HG03280 (cell line): ENCODE measurements at regions not wholly inside any gene's neighbourhood (a gene's known extent, or its start where the extent isn't known, plus 50 kb on each side); places are given as distances from the start of the nearest gene placed in this dataset.
A peak's percentile ranks its signal among the peaks of the same experiment; 100 is the strongest.

Experiments
- ATAC-seq: cut with Tn5 transposase; IDR thresholded peaks from one replicate; pipeline ENCODE4 v1.9.1; 2021; ENCODE audit warnings: mild to moderate bottlenecking, moderate library complexity; ENCODE audit not compliant: unreplicated experiment

- no peak for ATAC-seq
Measured at GRCh38 chr2:156165742-156166141, 166.8 kb downstream of the NR4A2 start.

GRCh38 chr2:156164091-156164720 lies 168.3 kb downstream of the NR4A2 start:
- ATAC-seq = no peak

GRCh38 chr2:156158808-156159207 lies 173.7 kb downstream of the NR4A2 start:
- no peak for ATAC-seq

GRCh38 chr2:156157670-156158069 lies 174.9 kb downstream of the NR4A2 start:
- no peak for ATAC-seq

DNA sequence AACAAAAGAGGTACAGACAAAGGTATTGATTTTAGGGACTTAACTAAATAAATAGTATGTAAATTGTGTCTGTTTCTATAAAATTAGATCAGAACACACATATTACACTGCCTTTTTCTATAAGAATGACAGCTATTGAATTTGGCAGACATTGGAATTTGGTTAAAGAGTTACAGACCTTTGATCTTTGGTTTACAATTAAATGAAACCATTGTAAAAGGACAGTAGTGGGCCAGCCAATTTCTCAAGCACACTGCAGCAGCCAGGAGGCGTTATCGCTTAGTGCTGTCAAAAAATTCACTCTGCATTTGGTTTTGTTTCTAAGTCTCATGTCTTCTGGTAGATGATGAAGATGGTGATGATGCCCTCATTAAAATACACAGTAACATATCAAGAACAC lies 175.9 kb downstream of the NR4A2 start:
- ATAC-seq = no peak

DNA sequence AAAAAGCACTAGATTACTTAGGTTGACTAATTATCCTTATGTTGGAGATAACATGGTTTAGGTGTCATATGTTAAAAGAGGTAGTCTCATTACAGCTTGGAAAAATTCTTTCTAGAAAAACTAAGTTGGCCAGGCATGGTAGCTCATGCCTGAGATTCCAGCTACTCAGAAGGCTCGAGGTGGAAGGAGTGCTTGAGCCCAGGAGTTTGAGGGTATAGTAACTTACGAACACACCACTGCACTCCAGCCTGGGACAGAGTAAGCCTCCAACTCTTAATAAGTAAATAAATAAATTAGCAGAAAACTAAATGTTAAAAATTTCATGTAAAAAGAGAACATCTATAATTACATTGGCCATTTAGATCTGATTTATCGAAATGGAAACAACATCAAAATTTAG lies 177.2 kb downstream of the NR4A2 start:
- no peak for ATAC-seq

DNA sequence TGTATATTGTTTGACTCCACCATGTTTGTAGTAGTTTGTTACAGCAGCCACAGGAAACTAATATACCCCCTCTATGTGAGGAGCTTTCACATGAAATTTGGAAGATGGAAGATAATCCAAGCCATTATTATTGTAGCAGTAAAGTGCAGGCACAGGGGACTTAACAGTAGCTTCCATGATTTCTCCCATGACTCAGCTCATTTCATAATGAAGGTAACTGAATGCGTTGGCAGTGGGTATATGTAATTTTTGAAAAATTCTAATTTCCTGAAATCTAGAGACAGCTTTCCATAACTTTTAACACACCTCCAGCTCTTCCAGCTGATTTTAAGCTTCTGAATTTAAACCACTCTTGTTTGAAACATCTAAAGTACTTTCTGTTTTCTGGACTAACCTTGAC lies 181.2 kb downstream of the NR4A2 start:
- no peak for ATAC-seq

DNA sequence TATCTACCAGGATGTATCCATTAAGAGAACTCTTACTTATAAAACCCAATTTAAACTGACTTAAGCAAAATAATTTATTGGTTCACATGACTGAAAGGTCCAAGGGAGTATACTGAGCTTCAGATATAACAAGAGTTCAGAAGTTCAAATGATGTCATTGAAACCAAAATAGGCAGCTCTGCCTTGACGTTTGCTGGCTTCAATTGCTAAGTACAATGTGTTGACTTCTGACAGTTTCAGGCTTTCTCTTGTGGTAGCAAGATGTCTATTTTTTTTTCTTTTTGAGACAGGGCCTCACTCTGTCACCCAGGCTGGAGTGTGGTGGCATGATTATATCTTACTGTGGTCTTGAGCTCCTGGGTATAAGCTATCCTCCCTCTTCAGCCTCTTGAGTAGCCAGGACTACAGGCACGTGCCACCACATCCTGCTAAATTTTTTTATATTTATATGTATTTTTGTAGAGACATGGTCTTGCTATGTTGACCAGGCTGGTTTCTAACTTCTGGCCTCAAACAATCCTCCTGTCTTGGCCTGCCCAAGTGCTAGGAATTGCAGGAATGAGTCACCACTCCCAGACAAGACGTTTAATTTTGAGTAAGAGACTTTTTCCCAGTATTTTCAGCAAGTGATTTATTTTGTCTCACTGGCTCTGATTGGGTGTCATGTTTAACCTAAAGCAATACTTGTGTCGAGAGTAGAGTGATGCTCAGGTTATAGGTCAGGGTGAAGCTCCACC lies 184.8 kb downstream of the NR4A2 start:
- ATAC-seq = peak; percentile 98

DNA sequence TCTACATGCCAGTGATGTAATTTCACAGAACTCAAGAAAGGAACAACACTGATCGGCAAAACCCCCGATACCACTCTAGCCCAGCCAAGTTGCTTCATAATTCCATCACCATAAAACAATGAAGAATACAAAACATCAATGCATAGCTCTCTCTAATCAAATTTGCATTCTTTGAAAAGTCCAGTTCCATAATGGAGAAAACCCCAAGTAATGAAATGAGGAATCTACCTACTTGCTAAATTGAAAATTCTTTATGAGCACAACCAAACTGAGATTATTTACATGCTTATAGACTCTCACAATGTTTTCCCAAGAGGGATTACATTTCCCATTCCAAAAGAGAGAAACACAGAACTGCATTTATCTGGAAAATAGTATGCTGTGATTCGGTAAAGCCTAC lies 186.5 kb downstream of the NR4A2 start:
- ATAC-seq = no peak

GRCh38 chr2:156145469-156145868 lies 187.1 kb downstream of the NR4A2 start:
- ATAC-seq = no peak

GRCh38 chr2:156136566-156136965 lies 196.0 kb downstream of the NR4A2 start:
- no peak for ATAC-seq

- ATAC-seq = no peak
Measured at GRCh38 chr2:156134887-156135286, 197.6 kb downstream of the NR4A2 start.

GRCh38 chr2:156132941-156133340 lies 199.6 kb downstream of the NR4A2 start:
- no peak for ATAC-seq

DNA sequence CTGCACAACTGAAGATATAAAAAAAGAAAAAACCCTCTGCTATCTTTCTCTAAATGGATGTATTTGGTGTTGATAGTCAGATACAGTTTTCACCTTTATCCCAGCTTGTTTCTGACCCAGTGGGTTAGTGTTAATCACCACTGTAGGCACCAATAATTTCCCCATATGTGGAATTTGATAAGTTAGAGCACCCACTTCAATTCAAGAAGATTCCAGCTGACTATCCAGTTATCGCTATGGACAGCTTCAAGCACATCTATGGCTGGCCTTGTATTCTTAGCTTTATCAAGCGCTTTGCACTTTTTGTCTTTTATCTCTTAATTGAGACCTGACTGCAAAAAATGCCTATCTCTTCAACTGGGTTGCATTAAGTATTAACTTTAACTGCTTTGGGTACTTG lies 200.4 kb downstream of the NR4A2 start:
- ATAC-seq = no peak

GRCh38 chr2:156129227-156129626 lies 203.3 kb downstream of the NR4A2 start:
- no peak for ATAC-seq

DNA sequence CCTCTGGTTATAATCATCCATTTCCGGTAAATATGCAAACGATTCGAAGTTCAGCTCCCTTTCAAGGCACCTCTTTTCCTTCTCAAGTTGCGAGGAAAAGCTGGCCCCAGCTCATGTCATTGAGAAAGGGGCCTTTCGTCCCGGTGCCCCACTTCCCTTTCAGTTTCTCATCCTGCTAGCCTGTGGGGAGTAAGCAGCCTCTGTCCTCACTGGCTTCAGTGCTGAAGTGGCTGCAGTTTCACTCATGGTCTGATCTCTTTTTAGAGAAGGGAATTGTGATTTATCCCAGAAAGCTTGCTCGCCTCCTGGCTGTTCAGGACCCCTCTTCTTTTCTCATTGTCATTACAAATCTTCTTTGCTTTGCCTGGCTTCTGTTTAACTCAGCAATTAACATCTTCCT lies 207.5 kb downstream of the NR4A2 start:
- no peak for ATAC-seq

DNA sequence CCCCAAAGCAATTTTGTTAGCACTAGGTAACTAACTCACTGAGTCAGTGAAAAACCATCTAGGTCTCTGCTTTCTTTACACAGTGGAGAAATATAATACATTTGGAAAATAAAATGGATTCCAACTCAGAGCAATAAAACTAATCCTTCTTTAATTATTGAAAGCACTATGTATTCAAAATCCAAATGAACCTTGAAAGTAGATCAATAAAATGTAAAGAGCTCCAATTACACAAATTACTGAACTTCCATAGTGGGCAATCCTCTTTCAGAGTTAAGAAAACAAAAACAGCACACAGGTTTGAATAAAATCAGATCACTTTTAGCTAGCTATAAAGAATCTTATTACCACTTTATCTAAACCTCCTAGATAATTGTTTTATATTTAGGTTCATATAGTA lies 208.1 kb downstream of the NR4A2 start:
- no peak for ATAC-seq

GRCh38 chr2:156118753-156119416 lies 213.6 kb downstream of the NR4A2 start:
- ATAC-seq = no peak

DNA sequence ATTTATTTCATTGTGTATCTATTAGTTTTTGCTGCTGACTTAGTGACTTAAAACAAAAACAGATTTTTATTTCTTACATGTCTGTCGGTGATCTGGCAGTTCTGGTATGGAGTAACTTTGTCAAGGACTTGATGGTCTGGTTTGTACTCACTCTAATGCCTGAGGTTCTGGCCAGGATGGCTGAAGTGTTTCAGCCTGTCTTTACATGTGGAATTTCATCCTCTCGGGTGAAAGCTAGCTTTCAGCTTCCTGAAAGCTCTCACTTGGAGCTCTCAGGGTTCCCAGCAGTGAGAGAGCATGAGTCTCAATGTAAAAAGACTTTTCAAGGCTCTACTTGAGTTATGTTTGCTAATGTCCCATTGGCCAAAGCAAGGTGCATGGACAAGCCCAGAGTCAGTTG lies 216.4 kb downstream of the NR4A2 start:
- ATAC-seq = no peak

- no peak for ATAC-seq
Measured at GRCh38 chr2:156115338-156115737, 217.2 kb downstream of the NR4A2 start.

DNA sequence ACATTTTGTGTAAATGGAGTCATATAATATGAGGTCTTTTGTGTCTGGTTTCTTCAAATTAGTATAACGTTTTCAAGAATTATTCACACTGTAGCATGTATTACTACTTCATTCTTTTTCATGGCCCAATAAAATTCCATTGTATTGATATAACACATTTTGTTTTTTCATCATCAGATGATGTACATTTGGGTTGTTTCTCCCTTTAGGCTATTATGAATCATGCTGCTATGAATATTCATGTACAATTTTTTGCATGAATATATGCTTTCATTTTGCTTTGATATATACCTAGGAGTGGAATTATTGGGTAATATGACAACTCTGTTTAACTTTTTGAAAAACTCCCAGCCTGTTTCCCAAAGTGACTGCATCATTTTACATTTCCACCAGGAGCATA lies 220.2 kb downstream of the NR4A2 start:
- ATAC-seq = no peak

DNA sequence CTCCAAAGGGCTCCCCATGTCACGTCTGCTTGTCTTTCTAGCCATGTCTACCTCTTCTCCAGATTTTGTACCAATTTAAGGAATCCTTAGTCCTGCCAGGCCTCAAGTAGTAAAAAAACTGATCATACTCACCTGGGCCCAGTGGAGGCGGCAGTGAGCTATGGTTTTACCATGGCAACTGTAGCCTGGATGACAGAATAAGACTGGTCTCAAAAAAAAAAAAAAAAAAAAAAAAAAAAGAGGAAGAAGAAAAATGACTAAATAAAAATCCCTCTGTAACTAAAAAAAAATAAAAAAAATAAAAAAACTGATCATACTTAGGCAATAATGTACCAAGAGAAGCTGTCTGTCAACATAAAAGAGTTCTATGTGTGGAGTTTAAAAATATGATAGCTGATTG lies 221.6 kb downstream of the NR4A2 start:
- peak; percentile 99 for ATAC-seq
